Heart left ventricle (tissue), 16 donors: ENCODE measurements at regions not wholly inside any gene's neighbourhood (a gene's known extent, or its start where the extent isn't known, plus 50 kb on each side); places are given as distances from the start of the nearest gene placed in this dataset.

Source experiments
- ATAC-seq, 4 donors: fragments of 200-7000 bp; cut with Tn5 transposase; one replicate each; pipeline ENCODE4 v1.9.1; 2020 to 2022; ENCODE audit warnings: moderate library complexity in 4 of 4, mild to moderate bottlenecking in 3 of 4, moderate number of reproducible peaks in 1 of 4
- DNase-seq, 5 donors: peaks; one replicate each; pipeline ENCODE4 v3.0.0-alpha.2; 2020
- H3K27ac ChIP-seq, 12 donors: fragments of 200-600 bp; sonication (generic) in 4 of 12; one replicate each; pipeline versions ENCODE4 v1.5.0 to v1.8.0; 2016 to 2022; ENCODE audit warnings: mild to moderate bottlenecking in 2 of 12
- H3K27me3 ChIP-seq, 9 donors: fragments of 200-600 bp; sonication (generic) in 2 of 9; one replicate each; pipeline versions ENCODE4 v1.5.1 to v1.8.0; 2016 to 2022; ENCODE audit warnings: mild to moderate bottlenecking in 3 of 9
- H3K36me3 ChIP-seq, 9 donors: fragments of 200-600 bp; sonication (generic) in 2 of 9; one replicate each; pipeline versions ENCODE4 v1.5.0 to v1.8.0; 2018 to 2022; ENCODE audit warnings: mild to moderate bottlenecking in 2 of 9
- H3K4me1 ChIP-seq, 12 donors: fragments of 200-600 bp; sonication (generic) in 4 of 12; one replicate each; pipeline versions ENCODE4 v1.5.0 to v1.8.0; 2016 to 2022; ENCODE audit warnings: mild to moderate bottlenecking in 3 of 12
- H3K4me3 ChIP-seq, 12 donors: fragments of 200-600 bp; sonication (generic) in 4 of 12; one replicate each; pipeline versions ENCODE4 v1.5.0 to v1.8.0; 2017 to 2022; ENCODE audit warnings: mild to moderate bottlenecking in 9 of 12, moderate library complexity in 4 of 12
- H3K9me3 ChIP-seq, 12 donors: fragments of 200-600 bp; sonication (generic) in 4 of 12; one replicate each; pipeline versions ENCODE4 v1.5.0 to v1.8.0; 2016 to 2022; ENCODE audit warnings: mild to moderate bottlenecking in 1 of 12
- POLR2A ChIP-seq, 2 donors: fragments of 450-650 bp; IDR thresholded peaks; one replicate each; pipeline ENCODE4 v1.6.1; 2017; ENCODE audit warnings: antibody characterized with exemption in 2 of 2, mild to moderate bottlenecking in 2 of 2, moderate library complexity in 2 of 2
- WGBS, 4 donors: extraction: QIAGEN DNeasy Blood & Tissue Kit in 2 of 4; methylation state at CpG; one replicate each; pipeline versions ENCODE4 v1.1.5 to v1.1.7; 2013 to 2018; 5-methylcytosine and 5-hydroxymethylcytosine counted together
- intact Hi-C, 10 donors: fragments of 100-400 bp; cut with DNase I; formaldehyde crosslinking; loops; one replicate each; pipeline versions ENCODE4 v1.11.1 to v1.14.2; 2022
- TF ChIP-seq, protein P1 (sequence below), 12 donors: fragments of 200-600 bp; sonication (generic) in 4 of 12; IDR thresholded peaks; one replicate each; pipeline versions ENCODE4 v1.5.0 to v1.8.0; 2018 to 2022; ENCODE audit warnings: antibody characterized with exemption in 12 of 12, mild to moderate bottlenecking in 5 of 12
- donor health status: ischemic (EF 13 %, LVEDD 7.1; RV severe dilation, severe dysfunction).
- donor health status: healthy with polysubstance abuse.
- donor health status: DM: no; HTN: yes; CAD: no.
- donor health status: DM: no; HTN: no; CAD: no.
- donor health status: ischemic (EF 25% LVEDD 6.9; RV normal size, moderate dysfunction).
- donor health status: ischemic (EF 25% LVEDD 5.7; RV mildly dilated, moderate dysfunction).
- donor health status: healthy.
- donor health status: DM: yes; HTN: yes; CAD: no.
- donor health status: ischemic (EF 35%, LVEDD 5.7; RV mildly dilated, moderate dysfunction).
- donor health status: nonischemic (EF 11% LVEDD 7.7; RV severe dilation, severe dysfunction).
- donor health status: DM: yes; HTN: yes; CAD: no.
- donor health status: PGD.
- donor health status: ischemic (EF 29% LVEDD 5.4; RV normal size, mild dysfunction).
- donor health status: nonischemic (EF 23%, LVEDD 6.1; RV moderate dilation, normal function).

DNA sequence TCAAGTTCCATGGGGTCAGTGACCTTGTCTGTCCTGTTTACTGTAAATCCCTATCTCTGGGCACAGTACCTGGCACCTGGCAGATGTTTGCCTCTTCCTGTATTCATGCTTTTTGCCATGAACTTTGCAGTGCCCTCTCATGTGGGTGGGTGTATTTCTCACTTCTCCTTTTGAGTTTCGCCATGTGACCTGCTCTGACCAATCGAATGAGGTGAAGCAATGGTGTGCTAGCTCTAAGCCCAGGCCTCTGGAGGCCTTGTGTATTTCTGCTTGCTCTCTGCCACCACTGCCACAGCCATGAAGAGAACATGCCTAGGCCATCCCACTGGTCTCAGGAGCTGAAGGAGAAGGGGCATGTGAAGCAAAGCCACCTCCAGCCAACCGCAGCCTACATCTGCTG, 185.5 kb upstream of the ZC3H12A start:
- no peak for DNase-seq
- peaks cover 0 to 23% (median 7%) of the 10 kb centered on the region in 9 donors for H3K27me3 ChIP-seq
- WGBS, 4 donors = 77 to 92% (median 91%) methylated on average over 3 of the region's 3 CpGs
- ATAC-seq = no peak
- no peak overlapping the region for H3K27ac ChIP-seq
- H3K4me1 ChIP-seq = no peaks in the 10 kb centered on the region
- intact Hi-C loops = no loop called here
- peaks cover 0 to 4% (median 0%) of the 10 kb centered on the region in 12 donors for H3K9me3 ChIP-seq
- H3K4me3 ChIP-seq = no peak overlapping the region
- H3K36me3 ChIP-seq = no peaks in the 10 kb centered on the region
- no peak for TF ChIP-seq POLR2A (IDR thresholded peaks at IDR 0.05)
- TF ChIP-seq, protein P1, sequence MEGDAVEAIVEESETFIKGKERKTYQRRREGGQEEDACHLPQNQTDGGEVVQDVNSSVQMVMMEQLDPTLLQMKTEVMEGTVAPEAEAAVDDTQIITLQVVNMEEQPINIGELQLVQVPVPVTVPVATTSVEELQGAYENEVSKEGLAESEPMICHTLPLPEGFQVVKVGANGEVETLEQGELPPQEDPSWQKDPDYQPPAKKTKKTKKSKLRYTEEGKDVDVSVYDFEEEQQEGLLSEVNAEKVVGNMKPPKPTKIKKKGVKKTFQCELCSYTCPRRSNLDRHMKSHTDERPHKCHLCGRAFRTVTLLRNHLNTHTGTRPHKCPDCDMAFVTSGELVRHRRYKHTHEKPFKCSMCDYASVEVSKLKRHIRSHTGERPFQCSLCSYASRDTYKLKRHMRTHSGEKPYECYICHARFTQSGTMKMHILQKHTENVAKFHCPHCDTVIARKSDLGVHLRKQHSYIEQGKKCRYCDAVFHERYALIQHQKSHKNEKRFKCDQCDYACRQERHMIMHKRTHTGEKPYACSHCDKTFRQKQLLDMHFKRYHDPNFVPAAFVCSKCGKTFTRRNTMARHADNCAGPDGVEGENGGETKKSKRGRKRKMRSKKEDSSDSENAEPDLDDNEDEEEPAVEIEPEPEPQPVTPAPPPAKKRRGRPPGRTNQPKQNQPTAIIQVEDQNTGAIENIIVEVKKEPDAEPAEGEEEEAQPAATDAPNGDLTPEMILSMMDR (IDR thresholded peaks at IDR 0.05) = no peak

DNA sequence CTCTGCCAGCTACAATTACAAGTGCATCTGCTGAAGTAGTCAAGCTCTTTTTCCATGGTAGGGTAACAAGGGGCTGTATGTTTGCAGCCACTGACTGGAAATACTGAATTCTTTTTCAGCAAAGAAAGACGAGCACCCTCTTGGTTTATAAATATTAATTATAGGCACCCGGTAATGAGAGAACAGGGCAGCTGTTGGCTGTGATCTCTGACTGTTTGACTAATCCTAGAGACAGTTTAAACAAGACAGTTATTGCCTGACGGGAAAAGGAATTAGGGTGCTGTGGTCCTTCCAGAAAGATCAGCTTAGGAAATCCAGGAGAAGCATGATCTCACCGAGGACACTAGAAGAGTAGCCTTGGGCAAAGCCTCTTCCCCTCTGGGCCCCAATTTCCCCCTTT, 183.7 kb upstream of the ZC3H12A start:
- Histone ChIP-seq H3K36me3 (no peaks in the 10 kb centered on the region), H3K4me3 (no peak overlapping the region), H3K4me1 (no peaks in the 10 kb centered on the region), H3K27me3 (peaks cover 0 to 32% (median 7%) of the 10 kb centered on the region in 9 donors), H3K27ac (no peak overlapping the region), H3K9me3 (no peaks in the 10 kb centered on the region)
- TF ChIP-seq, protein P1 (IDR thresholded peaks at IDR 0.05) = no peak
- no peak for TF ChIP-seq POLR2A (IDR thresholded peaks at IDR 0.05)
- intact Hi-C loops = no loop called here
- WGBS, 4 donors = 64 to 69% (median 67%) methylated on average over 4 of the region's 4 CpGs
- DNase-seq (no peak), ATAC-seq (no peak)

DNA sequence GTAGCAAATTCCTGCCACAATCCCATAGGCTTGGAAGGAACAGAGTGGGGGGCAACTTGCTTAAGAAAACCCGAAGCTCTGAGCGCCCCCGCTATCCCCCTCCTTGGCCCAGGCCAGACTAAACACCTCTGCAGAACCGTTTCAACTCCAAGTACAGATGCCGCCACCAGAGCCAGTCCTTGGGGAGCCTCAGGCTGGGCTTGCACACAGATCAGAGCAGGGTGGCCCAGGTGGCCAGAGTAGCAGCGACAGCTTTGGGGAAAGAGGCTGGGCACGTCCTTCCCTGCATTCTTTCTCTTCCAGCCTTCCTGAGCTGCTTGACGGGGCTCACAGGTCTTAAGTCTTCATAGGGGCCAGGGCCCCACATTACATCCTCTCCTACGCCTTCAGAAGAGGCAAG, 181.6 kb upstream of the ZC3H12A start:
- no peaks in the 10 kb centered on the region for H3K4me1 ChIP-seq
- H3K36me3 ChIP-seq = no peaks in the 10 kb centered on the region
- TF ChIP-seq, protein P1 (IDR thresholded peaks at IDR 0.05) = no peak
- TF ChIP-seq POLR2A (IDR thresholded peaks at IDR 0.05) = no peak
- H3K4me3 ChIP-seq = no peak overlapping the region
- H3K27me3 ChIP-seq = peaks cover 0 to 39% (median 8%) of the 10 kb centered on the region in 9 donors
- H3K27ac ChIP-seq = no peak overlapping the region
- no peak for DNase-seq
- no peak for ATAC-seq
- intact Hi-C loops = no loop called here
- no peaks in the 10 kb centered on the region for H3K9me3 ChIP-seq
- 42 to 64% (median 63%) methylated on average over 4 to 9 of the region's 9 CpGs for WGBS, 4 donors

DNA sequence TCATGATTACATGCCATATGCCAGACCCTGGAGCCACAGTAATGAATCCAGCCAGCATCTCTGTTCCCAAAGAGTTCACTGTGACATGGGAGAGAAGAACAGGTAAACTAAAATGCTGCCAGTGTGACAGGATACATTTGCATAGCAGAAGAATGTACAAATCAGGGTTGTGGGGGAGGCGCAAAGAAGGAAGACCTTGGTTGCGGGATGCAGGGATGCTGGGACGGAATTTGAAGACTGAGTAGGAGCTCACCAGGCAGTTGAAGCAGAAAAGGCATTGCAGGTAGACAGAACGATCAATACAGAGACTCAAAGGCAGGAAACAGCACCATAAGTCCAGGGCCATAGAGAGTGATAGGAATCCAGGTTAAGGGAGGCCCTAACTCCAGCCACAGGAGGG, 180.3 kb upstream of the ZC3H12A start:
- Histone ChIP-seq H3K4me1 (no peaks in the 10 kb centered on the region), H3K36me3 (no peaks in the 10 kb centered on the region), H3K27me3 (peaks cover 0 to 52% (median 8%) of the 10 kb centered on the region in 9 donors), H3K4me3 (no peak overlapping the region), H3K27ac (no peak overlapping the region), H3K9me3 (no peaks in the 10 kb centered on the region)
- no peak for DNase-seq
- ATAC-seq = no peak
- no peak for TF ChIP-seq POLR2A (IDR thresholded peaks at IDR 0.05)
- TF ChIP-seq, protein P1 (IDR thresholded peaks at IDR 0.05) = no peak
- intact Hi-C loops = no loop called here
- 72 to 76% (median 76%) methylated on average over 4 of the region's 4 CpGs for WGBS, 4 donors
